Neural progenitor cell (in vitro differentiated cells): ENCODE measurements at regions not wholly inside any gene's neighbourhood (a gene's known extent, or its start where the extent isn't known, plus 50 kb on each side); places are given as distances from the start of the nearest gene placed in this dataset.
"Not testable (repeated sequence)": the region's sequence is repeated elsewhere in the genome, so short reads cannot be mapped to it uniquely, and the experiment has no call there.

Experiments used
- CTCF ChIP-seq: fragments of 200-600 bp; sonication (generic); IDR thresholded peaks from 2 replicates; pipeline ENCODE4 v1.5.1; 2017; ENCODE audit warnings: antibody characterized with exemption, mild to moderate bottlenecking
- EZH2 ChIP-seq: fragments of 200-600 bp; sonication (generic); IDR thresholded peaks from 2 replicates; pipeline ENCODE4 v1.6.1; 2017; ENCODE audit warnings: antibody characterized with exemption, mild to moderate bottlenecking, moderate library complexity

GRCh38 chr13:18697221-18697620, 484.4 kb downstream of the TUBA3C start:
- not testable (repeated sequence) for TF ChIP-seq CTCF, EZH2
